ENCODE measurements at regions not wholly inside any gene's neighbourhood (a gene's known extent, or its start where the extent isn't known, plus 50 kb on each side); places are given as distances from the start of the nearest gene placed in this dataset.

GRCh38 chr2:212609479-212609878 is 70.9 kb upstream of the ERBB4 start (continued):
- TF ChIP-seq ZNF462 (CRISPR knock-in tag; IDR thresholded peaks at IDR 0.05): no peak
- TF ChIP-seq, protein P1, sequence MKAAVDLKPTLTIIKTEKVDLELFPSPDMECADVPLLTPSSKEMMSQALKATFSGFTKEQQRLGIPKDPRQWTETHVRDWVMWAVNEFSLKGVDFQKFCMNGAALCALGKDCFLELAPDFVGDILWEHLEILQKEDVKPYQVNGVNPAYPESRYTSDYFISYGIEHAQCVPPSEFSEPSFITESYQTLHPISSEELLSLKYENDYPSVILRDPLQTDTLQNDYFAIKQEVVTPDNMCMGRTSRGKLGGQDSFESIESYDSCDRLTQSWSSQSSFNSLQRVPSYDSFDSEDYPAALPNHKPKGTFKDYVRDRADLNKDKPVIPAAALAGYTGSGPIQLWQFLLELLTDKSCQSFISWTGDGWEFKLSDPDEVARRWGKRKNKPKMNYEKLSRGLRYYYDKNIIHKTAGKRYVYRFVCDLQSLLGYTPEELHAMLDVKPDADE (IDR thresholded peaks at IDR 0.05): no peak

DNA sequence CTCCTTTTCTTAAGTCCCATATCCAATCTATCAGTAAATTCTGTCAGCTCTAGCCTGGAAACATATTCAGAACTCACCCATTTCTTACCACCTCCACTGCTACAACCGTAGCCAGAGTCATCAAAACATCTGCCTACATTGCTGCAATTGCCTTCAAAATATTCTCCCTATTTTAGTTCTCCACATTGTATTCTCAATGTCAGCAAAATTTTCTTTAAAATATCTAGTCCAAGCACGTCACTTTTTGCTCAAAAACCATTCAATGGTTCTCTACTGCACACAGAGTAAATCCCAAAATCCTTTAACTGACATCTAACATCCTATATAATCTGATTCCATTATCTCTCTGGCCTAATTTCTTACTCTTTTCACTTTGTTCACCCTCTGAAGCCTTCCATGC is 68.5 kb upstream of the ERBB4 start:
- Histone ChIP-seq H3K9me2 (ENCODE audit: insufficient read depth) (no peaks in the 10 kb centered on the region), H3K27ac (ENCODE audit: low read depth) (no peak overlapping the region), H2AFZ (no peak overlapping the region), H3K4me3 (no peak overlapping the region), H3F3A (replicated peaks; ENCODE audit: low read depth) (no peaks in the 10 kb centered on the region), H4K20me1 (replicated peaks; ENCODE audit: insufficient read depth) (no peaks in the 10 kb centered on the region), H3K36me3 (ENCODE audit: insufficient read depth) (no peaks in the 10 kb centered on the region), H3K4me1 (ENCODE audit: insufficient read depth) (no peaks in the 10 kb centered on the region), H3K79me2 (replicated peaks; ENCODE audit: insufficient read depth) (no peaks in the 10 kb centered on the region), H3K4me2 (no peak overlapping the region), H3K27me3 (ENCODE audit: insufficient read depth) (no peaks in the 10 kb centered on the region)
- DNase-seq (ENCODE audit: low spot score) (no peak), ATAC-seq (no peak)
- Mint-ChIP-seq H3K27me3 (ENCODE audit: insufficient read depth, low read depth, poor library complexity) (peaks cover 2% of the 10 kb centered on the region), H3K9me3 (no peaks in the 10 kb centered on the region), H3K4me1 (no peaks in the 10 kb centered on the region), H3K27ac (no peak overlapping the region), H3K36me3 (ENCODE audit: low read depth) (no peaks in the 10 kb centered on the region), H3K4me3 (no peak overlapping the region)
- no peak for TF ChIP-seq CREB1 (CRISPR knock-in tag; IDR thresholded peaks at IDR 0.05; ENCODE audit: low read depth)
- no peak for TF ChIP-seq STAT1 (IDR thresholded peaks at IDR 0.05; ENCODE audit: unreplicated experiment)
- no peak for TF ChIP-seq ZNF331 (CRISPR knock-in tag; IDR thresholded peaks at IDR 0.05; ENCODE audit: low read depth)

Measured in GM23338 (cell line).